ENCODE measurements at regions not wholly inside any gene's neighbourhood (a gene's known extent, or its start where the extent isn't known, plus 50 kb on each side); places are given as distances from the start of the nearest gene placed in this dataset.
A peak's percentile ranks its signal among the peaks of the same experiment; 100 is the strongest.
"Not testable (repeated sequence)": the region's sequence is repeated elsewhere in the genome, so short reads cannot be mapped to it uniquely, and the experiment has no call there.

GRCh38 chr6:167217951-167218759, 60.4 kb upstream of the GPR31 start:
- not testable (repeated sequence) for H3K9ac ChIP-seq; H3K27me3 ChIP-seq; H4K20me1 ChIP-seq; H3K4me2 ChIP-seq; H3K4me1 ChIP-seq; H3K27ac ChIP-seq; H3K4me3 ChIP-seq; H3K9me3 ChIP-seq (replicated peaks in 1 of 11); H3K36me3 ChIP-seq

- not testable (repeated sequence) for H3K27me3 ChIP-seq; H3K36me3 ChIP-seq; H3K9ac ChIP-seq; H3K27ac ChIP-seq; H3K4me3 ChIP-seq; H4K20me1 ChIP-seq; H3K9me3 ChIP-seq (replicated peaks in 1 of 11); H3K4me2 ChIP-seq
- H3K4me1 ChIP-seq, result peaks cover 0 to 10% (median 0%) of the 10 kb centered on the region in 10 experiments; a peak in 2 of 20 replicates
These were observed 61.3 kb upstream of the GPR31 start for GRCh38 chr6:167219079-167219478.

- Histone ChIP-seq H3K4me1 (peaks cover 0 to 13% (median 0%) of the 10 kb centered on the region in 10 experiments; a peak in 2 of 20 replicates), H3K27ac (no peak overlapping the region), H3K4me2 (no peak overlapping the region), H3K4me3 (no peak overlapping the region), H3K27me3 (no peaks in the 10 kb centered on the region), H3K9ac (no peak overlapping the region), H3K9me3 (replicated peaks in 1 of 11) (no peaks in the 10 kb centered on the region), H3K36me3 (no peaks in the 10 kb centered on the region), H4K20me1 (no peaks in the 10 kb centered on the region)
- no peak for TF ChIP-seq Cebpa-rat (IDR thresholded peaks at IDR 0.05)
These were observed 62.3 kb upstream of the GPR31 start for GRCh38 chr6:167219967-167220512.

- Histone ChIP-seq H3K4me3 (no peak overlapping the region), H3K27me3 (no peaks in the 10 kb centered on the region), H3K4me1 (peaks cover 0 to 13% (median 0%) of the 10 kb centered on the region in 10 experiments; a peak in 3 of 20 replicates), H3K4me2 (peak overlapping the region in 2 of 11 experiments; percentile 5 to 8; a peak in 1 of 22 replicates), H3K27ac (no peak overlapping the region), H4K20me1 (no peaks in the 10 kb centered on the region), H3K9ac (no peak overlapping the region), H3K9me3 (replicated peaks in 1 of 11) (no peaks in the 10 kb centered on the region), H3K36me3 (no peaks in the 10 kb centered on the region)
- no peak for TF ChIP-seq Cebpa-rat (IDR thresholded peaks at IDR 0.05)
These were observed 63.8 kb upstream of the GPR31 start for GRCh38 chr6:167221400-167222201.

GRCh38 chr6:167225566-167226382, 65.3 kb upstream of the UNC93A start:
- not testable (repeated sequence) for H4K20me1 ChIP-seq; H3K27ac ChIP-seq; H3K9ac ChIP-seq; H3K36me3 ChIP-seq; H3K4me2 ChIP-seq; H3K4me3 ChIP-seq; H3K27me3 ChIP-seq; H3K9me3 ChIP-seq (replicated peaks in 1 of 11)
- peaks cover 0 to 13% (median 0%) of the 10 kb centered on the region in 10 experiments; a peak in 3 of 20 replicates for H3K4me1 ChIP-seq

GRCh38 chr6:167226383-167226685, 64.8 kb upstream of the UNC93A start:
- Histone ChIP-seq H3K4me2 (no peak overlapping the region), H3K4me1 (peaks cover 0 to 11% (median 0%) of the 10 kb centered on the region in 10 experiments; a peak in 3 of 20 replicates), H3K9ac (no peak overlapping the region), H4K20me1 (no peaks in the 10 kb centered on the region), H3K27me3 (no peaks in the 10 kb centered on the region), H3K36me3 (no peaks in the 10 kb centered on the region), H3K27ac (no peak overlapping the region), H3K9me3 (replicated peaks in 1 of 11) (no peaks in the 10 kb centered on the region), H3K4me3 (no peak overlapping the region)
- no peak for TF ChIP-seq Cebpa-rat (IDR thresholded peaks at IDR 0.05)

- Histone ChIP-seq H3K27ac (no peak overlapping the region), H3K36me3 (no peaks in the 10 kb centered on the region), H3K4me3 (no peak overlapping the region), H4K20me1 (no peaks in the 10 kb centered on the region), H3K9me3 (replicated peaks in 1 of 11) (no peaks in the 10 kb centered on the region), H3K4me2 (no peak overlapping the region), H3K9ac (no peak overlapping the region), H3K4me1 (peaks cover 0 to 7% (median 0%) of the 10 kb centered on the region in 10 experiments; a peak in 3 of 20 replicates), H3K27me3 (no peaks in the 10 kb centered on the region)
- no peak for TF ChIP-seq Cebpa-rat (IDR thresholded peaks at IDR 0.05)
These were observed 64.3 kb upstream of the UNC93A start for GRCh38 chr6:167226791-167227190.

- Histone ChIP-seq H3K4me2 (no peak overlapping the region), H3K36me3 (no peaks in the 10 kb centered on the region), H3K9ac (no peak overlapping the region), H3K27ac (no peak overlapping the region), H3K27me3 (no peaks in the 10 kb centered on the region), H3K4me1 (peaks cover 0 to 7% (median 0%) of the 10 kb centered on the region in 10 experiments; a peak in 3 of 20 replicates), H4K20me1 (no peaks in the 10 kb centered on the region), H3K4me3 (no peak overlapping the region), H3K9me3 (replicated peaks in 1 of 11) (no peaks in the 10 kb centered on the region)
- no peak for TF ChIP-seq Cebpa-rat (IDR thresholded peaks at IDR 0.05)
These were observed 63.1 kb upstream of the UNC93A start for GRCh38 chr6:167227984-167228383.

- TF ChIP-seq Cebpa-rat (IDR thresholded peaks at IDR 0.05), result no peak
- Histone ChIP-seq H3K4me1 (peaks cover 0 to 3% (median 0%) of the 10 kb centered on the region in 10 experiments; a peak in 2 of 20 replicates), H3K27ac (no peak overlapping the region), H3K36me3 (no peaks in the 10 kb centered on the region), H4K20me1 (no peaks in the 10 kb centered on the region), H3K27me3 (no peaks in the 10 kb centered on the region), H3K9ac (no peak overlapping the region), H3K4me3 (no peak overlapping the region), H3K9me3 (replicated peaks in 1 of 11) (no peaks in the 10 kb centered on the region), H3K4me2 (no peak overlapping the region)
These were observed 61.5 kb upstream of the UNC93A start for GRCh38 chr6:167229586-167229985.

Measured in BLaER1 treated with 17β-estradiol and CSF1 and Interleukin-3, amounts not matched to agents 10 nM and 100 nM (cell line).